BE2C (cell line): ENCODE measurements at regions not wholly inside any gene's neighbourhood (a gene's known extent, or its start where the extent isn't known, plus 50 kb on each side); places are given as distances from the start of the nearest gene placed in this dataset.

Experiments used
- DNase-seq: peaks from one replicate; pipeline ENCODE4 v3.0.0-alpha.2; 2020
- H3K27me3 ChIP-seq: fragments of 250-450 bp; sonication (Bioruptor Pico); 2 replicates; pipeline ENCODE4 v1.5.1; 2020; ENCODE audit warnings: mild to moderate bottlenecking
- H3K36me3 ChIP-seq: fragments of 250-450 bp; sonication (Bioruptor Pico); 2 replicates; pipeline ENCODE4 v1.5.1; 2020; ENCODE audit warnings: mild to moderate bottlenecking
- H3K4me1 ChIP-seq: fragments of 250-450 bp; sonication (Bioruptor Pico); 2 replicates; pipeline ENCODE4 v1.5.1; 2020
- H3K4me3 ChIP-seq: 2 replicates; pipeline ENCODE4 v1.5.1; 2011; ENCODE audit warnings: low read depth, low read length
- H3K9me3 ChIP-seq: fragments of 250-450 bp; sonication (Bioruptor Pico); 2 replicates; pipeline ENCODE4 v1.5.1; 2020
- TF ChIP-seq, protein P1 (sequence below): IDR thresholded peaks from 2 replicates; pipeline ENCODE4 v1.5.1; 2012; ENCODE audit warnings: mild to moderate bottlenecking, low read depth, low read length

DNA sequence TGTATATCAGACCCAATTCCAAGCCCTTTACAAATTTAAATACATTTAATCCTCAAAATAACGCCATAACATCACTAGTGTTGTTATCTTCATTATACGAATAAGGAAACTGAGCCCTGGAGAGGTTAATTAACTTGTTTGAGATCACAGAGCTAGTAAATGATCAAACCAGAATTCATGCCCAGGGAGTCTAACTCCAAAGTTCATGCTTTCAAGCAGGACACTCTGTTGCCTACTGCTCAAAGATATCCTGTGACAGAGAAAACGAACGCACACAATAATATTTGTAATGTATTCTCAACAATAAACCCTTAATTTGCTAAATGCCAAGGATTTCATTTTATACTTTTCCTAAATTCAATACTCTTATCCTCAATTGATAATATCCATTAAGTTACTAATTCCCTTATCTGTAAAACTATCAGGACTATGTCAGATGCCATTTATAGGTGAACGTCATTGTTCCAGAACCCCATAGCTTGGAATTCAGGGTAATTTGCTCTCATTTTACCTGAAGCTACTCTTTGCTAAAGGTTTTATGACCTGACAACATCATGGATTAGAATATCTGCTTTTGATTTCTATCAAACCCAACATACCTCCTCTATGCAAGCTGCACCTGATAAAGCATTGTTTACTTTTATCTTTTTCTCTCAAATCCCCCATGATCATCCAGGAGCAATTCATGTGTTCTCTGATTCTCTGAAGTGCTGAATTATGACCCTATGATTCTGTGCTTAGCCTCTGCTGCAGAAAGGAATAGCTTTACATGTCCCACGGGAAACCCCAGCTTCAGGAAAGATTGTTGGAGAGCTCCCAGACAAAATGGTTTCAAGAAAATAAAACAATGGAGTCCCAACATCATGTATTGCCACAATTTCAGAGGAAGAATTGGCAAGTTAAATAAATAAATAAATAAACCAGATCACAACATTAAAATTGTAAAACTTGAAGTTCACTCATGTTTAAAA lies 150.2 kb upstream of the CDK1 start:
- H3K36me3 ChIP-seq: no peaks in the 10 kb centered on the region
- no peaks in the 10 kb centered on the region for H3K9me3 ChIP-seq
- no peak for DNase-seq

DNA sequence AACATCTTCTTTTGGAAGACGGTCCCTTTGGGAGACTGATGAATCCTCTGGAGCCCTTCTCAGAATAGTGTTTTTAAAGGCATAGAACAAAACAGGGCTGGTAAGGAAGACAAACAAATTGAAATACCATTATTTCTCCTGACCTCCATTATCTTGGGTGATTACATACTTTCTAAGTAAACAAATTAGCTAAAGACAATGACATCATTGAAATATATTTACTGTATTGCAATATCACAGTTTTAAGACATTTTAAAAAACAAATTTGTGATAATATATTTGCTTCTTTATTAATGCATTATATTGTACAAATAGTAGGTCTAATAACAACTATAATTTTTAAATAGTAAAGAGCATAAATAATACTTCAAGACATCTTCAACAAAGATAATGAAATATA lies 152.2 kb upstream of the CDK1 start:
- no peaks in the 10 kb centered on the region for H3K27me3 ChIP-seq
- TF ChIP-seq, protein P1, sequence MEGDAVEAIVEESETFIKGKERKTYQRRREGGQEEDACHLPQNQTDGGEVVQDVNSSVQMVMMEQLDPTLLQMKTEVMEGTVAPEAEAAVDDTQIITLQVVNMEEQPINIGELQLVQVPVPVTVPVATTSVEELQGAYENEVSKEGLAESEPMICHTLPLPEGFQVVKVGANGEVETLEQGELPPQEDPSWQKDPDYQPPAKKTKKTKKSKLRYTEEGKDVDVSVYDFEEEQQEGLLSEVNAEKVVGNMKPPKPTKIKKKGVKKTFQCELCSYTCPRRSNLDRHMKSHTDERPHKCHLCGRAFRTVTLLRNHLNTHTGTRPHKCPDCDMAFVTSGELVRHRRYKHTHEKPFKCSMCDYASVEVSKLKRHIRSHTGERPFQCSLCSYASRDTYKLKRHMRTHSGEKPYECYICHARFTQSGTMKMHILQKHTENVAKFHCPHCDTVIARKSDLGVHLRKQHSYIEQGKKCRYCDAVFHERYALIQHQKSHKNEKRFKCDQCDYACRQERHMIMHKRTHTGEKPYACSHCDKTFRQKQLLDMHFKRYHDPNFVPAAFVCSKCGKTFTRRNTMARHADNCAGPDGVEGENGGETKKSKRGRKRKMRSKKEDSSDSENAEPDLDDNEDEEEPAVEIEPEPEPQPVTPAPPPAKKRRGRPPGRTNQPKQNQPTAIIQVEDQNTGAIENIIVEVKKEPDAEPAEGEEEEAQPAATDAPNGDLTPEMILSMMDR: no peak

More for the DNA sequence above, 150.2 kb upstream of the CDK1 start:
- H3K27me3 ChIP-seq: no peaks in the 10 kb centered on the region
- TF ChIP-seq, protein P1: no peak
- H3K4me3 ChIP-seq: no peak overlapping the region
- H3K4me1 ChIP-seq: peaks cover 5% of the 10 kb centered on the region; the same call in 1 of the 2 replicates

DNA sequence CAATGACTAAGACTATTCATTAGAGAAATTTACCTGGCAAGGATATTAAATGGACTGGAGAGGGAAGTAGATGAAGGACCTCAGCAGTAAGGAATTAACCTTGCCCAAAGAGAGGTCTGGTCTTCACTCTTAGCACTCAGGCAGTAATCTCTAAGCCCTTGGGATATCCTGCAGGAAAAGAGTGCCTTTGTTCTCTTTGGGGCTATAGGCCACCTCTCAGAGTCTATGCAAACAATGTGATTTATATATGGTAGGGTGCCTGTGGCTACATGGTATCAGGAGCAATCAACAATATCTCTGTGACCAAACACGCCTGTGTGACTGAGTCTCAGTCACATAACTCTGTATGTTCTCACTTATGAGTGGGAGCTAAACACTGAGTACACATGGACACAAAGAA lies 154.7 kb upstream of the CDK1 start:
- H3K4me1 ChIP-seq: no peaks in the 10 kb centered on the region; the same call in 1 of the 2 replicates
- H3K9me3 ChIP-seq: no peaks in the 10 kb centered on the region
- no peaks in the 10 kb centered on the region for H3K36me3 ChIP-seq
- TF ChIP-seq, protein P1: no peak
- no peak overlapping the region for H3K4me3 ChIP-seq
- DNase-seq: no peak
- no peaks in the 10 kb centered on the region for H3K27me3 ChIP-seq

More for the DNA sequence above, 152.2 kb upstream of the CDK1 start:
- no peaks in the 10 kb centered on the region for H3K36me3 ChIP-seq
- no peak for DNase-seq
- peaks cover 5% of the 10 kb centered on the region; the same call in 1 of the 2 replicates for H3K4me1 ChIP-seq
- H3K4me3 ChIP-seq: no peak overlapping the region
- no peaks in the 10 kb centered on the region for H3K9me3 ChIP-seq

DNA sequence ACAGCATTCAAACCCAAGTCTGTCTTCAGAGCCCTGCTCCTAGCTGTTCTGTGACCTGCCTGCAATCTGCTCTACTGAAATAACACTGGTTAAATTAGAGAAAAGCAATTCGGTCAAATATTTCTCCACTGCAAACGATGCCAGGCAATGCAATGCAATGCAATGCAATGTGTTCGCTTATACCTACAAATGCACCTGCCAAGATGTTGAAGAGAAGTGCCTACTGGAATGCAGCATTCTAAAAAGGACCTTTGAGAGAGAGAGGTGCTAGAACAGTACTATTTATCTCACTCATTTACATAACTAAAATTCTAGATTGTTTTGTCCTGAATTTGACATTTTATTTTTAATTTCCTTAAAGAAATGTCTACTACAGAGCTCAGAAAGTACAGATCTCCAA lies 157.3 kb upstream of the CDK1 start:
- H3K4me1 ChIP-seq: no peaks in the 10 kb centered on the region
- no peaks in the 10 kb centered on the region for H3K36me3 ChIP-seq
- TF ChIP-seq, protein P1: no peak
- no peaks in the 10 kb centered on the region for H3K27me3 ChIP-seq
- DNase-seq: no peak
- no peak overlapping the region for H3K4me3 ChIP-seq
- no peaks in the 10 kb centered on the region for H3K9me3 ChIP-seq

DNA sequence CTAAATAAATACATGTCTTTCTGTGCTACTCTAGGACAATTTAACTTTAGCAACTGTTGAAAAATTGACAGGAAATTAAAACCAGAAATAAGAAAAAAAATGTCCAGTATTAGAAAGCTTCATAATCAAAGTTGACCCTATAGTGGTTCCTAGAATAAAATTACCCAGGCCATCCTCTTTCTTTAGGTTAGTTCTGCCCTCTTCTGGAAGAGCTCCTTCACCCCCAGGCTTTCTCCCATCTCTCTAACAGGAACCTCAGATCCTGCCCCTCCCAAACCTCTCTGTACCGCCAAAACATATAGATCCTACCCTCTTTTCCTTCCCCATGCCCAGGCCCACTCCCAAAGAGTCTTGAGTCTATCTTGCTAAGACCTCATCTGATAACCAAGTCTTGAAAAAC lies 159.4 kb upstream of the CDK1 start:
- no peaks in the 10 kb centered on the region for H3K36me3 ChIP-seq
- H3K4me3 ChIP-seq: no peak overlapping the region
- TF ChIP-seq, protein P1: 0 out of 2 replicates have a peak, but pooled peaks have one; percentile 6
- H3K9me3 ChIP-seq: no peaks in the 10 kb centered on the region
- H3K27me3 ChIP-seq: no peaks in the 10 kb centered on the region
- DNase-seq: no peak
- no peaks in the 10 kb centered on the region for H3K4me1 ChIP-seq

DNA sequence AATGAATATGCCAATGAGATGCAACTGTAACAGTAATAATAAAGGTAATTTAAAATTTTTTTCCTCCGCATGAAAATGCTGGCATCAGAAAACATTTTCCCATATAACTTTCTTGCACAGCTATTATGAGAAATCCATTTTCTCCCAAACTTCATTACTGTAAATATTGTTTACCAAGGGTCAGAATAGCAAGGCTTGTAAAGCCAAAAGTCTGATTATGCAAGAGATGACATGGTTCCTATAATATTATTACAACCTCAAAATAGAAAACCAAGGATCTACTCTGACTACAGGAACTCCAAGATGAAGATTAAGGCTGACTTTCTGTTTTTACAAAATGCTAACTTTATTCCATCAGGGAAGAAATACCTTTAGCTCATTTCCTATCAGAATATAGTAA lies 162.7 kb upstream of the CDK1 start:
- TF ChIP-seq, protein P1: no peak
- Histone ChIP-seq H3K4me3 (no peak overlapping the region), H3K27me3 (no peaks in the 10 kb centered on the region), H3K4me1 (no peaks in the 10 kb centered on the region), H3K9me3 (no peaks in the 10 kb centered on the region), H3K36me3 (no peaks in the 10 kb centered on the region)
- no peak for DNase-seq
